ENCODE measurements at regions not wholly inside any gene's neighbourhood (a gene's known extent, or its start where the extent isn't known, plus 50 kb on each side); places are given as distances from the start of the nearest gene placed in this dataset.

DNA sequence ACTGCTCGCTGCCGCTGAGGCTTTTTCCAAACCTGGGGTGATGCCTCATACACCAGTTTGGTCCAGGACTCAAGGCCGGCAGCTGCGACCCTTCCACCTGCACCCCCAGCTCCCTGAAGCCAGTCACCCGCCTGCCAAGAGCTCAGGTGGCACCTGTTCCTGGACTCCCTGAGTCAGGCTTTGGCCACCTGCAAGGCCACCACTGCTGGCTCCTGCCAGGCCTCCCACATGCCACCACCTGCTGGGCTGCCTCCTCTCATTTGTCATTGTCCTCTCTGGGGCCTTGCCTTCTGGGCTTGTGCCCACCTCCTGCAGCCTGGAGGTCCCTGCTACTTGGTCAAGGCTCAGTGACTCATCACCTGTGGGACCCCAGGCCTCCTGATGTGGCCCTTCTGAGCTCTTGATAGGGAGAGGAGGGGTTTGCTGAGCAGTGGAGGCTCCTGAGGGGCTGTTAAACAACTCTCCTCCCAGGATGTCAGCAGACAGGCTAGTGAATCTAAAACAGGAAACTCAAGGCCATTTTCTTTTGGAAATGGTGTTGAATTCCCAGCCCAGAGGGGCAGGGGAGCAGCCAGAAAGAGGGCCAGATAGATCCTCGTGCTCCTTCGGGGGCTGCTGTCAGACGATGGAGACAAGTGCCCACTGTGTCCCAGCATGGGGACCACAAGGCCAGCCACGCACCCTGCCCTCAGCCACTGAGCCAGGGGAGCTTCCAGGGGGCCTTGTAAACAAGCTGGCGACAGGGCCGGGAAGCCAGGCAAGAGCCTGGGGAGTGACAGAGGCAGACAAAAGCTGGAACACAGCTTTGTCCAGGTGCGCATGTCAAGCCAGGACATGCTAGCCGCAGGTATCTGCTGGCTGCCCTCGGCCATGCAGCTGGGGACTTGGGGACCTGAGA, 416.8 kb downstream of the LRATD1 start:
- H3K4me3 ChIP-seq: no peak overlapping the region
- H3K27ac ChIP-seq: no peak overlapping the region
- TF ChIP-seq Cebpa-rat (IDR thresholded peaks at IDR 0.05): no peak
- H3K9ac ChIP-seq: no peak overlapping the region
- H3K36me3 ChIP-seq: no peaks in the 10 kb centered on the region
- no peaks in the 10 kb centered on the region for H3K27me3 ChIP-seq
- no peak overlapping the region for H3K4me2 ChIP-seq
- no peaks in the 10 kb centered on the region for H3K4me1 ChIP-seq
- H4K20me1 ChIP-seq: peaks cover 0 to 8% (median 0%) of the 10 kb centered on the region in 11 experiments; a peak in 1 of 22 replicates
- H3K9me3 ChIP-seq (replicated peaks in 1 of 11): no peaks in the 10 kb centered on the region

DNA sequence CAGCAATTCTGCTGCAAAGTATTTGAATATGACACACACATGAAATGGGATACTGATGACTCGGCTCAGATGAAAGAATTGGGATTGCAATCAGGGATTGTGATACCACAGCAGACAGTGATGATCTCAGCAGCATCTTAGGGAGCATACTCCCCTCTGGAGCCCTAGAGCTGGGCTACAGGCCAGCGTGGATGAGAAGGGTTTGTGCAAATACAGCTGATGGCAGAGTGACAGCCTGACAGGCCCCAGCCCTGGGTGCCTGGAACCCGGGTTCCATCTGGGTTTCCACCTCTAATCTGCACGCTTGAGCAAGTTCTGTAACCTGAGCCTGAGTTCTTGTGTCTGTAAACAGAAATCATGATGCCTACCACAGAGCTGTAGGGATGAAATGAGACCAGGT, 418.0 kb downstream of the LRATD1 start:
- H3K4me2 ChIP-seq: no peak overlapping the region
- no peak overlapping the region for H3K9ac ChIP-seq
- no peaks in the 10 kb centered on the region for H3K36me3 ChIP-seq
- peaks cover 0 to 8% (median 0%) of the 10 kb centered on the region in 11 experiments; a peak in 1 of 22 replicates for H4K20me1 ChIP-seq
- H3K27ac ChIP-seq: no peak overlapping the region
- TF ChIP-seq Cebpa-rat (IDR thresholded peaks at IDR 0.05): no peak
- H3K4me3 ChIP-seq: no peak overlapping the region
- no peaks in the 10 kb centered on the region for H3K9me3 ChIP-seq (replicated peaks in 1 of 11)
- no peaks in the 10 kb centered on the region for H3K27me3 ChIP-seq
- no peaks in the 10 kb centered on the region for H3K4me1 ChIP-seq

DNA sequence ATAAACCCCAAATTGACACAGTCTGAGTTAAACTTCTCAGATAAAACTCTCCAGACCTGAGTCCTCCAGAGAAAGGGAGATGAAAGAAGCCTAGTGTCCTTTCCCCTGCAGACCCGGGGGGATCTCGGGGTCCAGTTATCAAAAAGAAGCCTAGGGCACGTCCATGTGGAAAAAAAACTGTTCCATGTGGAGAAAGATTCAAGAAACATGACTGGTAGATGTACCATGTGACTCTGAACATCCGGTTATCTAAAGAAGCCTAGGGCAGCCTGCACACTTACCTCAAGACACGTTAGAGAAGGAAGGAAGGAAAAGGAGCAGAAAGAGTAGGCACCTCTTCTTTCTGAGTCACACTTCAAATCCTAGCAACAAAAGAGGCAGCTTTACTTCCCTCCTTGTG, 421.0 kb downstream of the LRATD1 start:
- no peak overlapping the region for H3K27ac ChIP-seq
- H3K4me2 ChIP-seq: no peak overlapping the region
- H3K36me3 ChIP-seq: no peaks in the 10 kb centered on the region
- no peak overlapping the region for H3K9ac ChIP-seq
- no peak overlapping the region for H3K4me3 ChIP-seq
- no peaks in the 10 kb centered on the region for H3K4me1 ChIP-seq
- H3K9me3 ChIP-seq (replicated peaks in 1 of 11): no peaks in the 10 kb centered on the region
- no peak for TF ChIP-seq Cebpa-rat (IDR thresholded peaks at IDR 0.05)
- no peaks in the 10 kb centered on the region; a peak in 1 of 22 replicates for H4K20me1 ChIP-seq
- H3K27me3 ChIP-seq: no peaks in the 10 kb centered on the region

DNA sequence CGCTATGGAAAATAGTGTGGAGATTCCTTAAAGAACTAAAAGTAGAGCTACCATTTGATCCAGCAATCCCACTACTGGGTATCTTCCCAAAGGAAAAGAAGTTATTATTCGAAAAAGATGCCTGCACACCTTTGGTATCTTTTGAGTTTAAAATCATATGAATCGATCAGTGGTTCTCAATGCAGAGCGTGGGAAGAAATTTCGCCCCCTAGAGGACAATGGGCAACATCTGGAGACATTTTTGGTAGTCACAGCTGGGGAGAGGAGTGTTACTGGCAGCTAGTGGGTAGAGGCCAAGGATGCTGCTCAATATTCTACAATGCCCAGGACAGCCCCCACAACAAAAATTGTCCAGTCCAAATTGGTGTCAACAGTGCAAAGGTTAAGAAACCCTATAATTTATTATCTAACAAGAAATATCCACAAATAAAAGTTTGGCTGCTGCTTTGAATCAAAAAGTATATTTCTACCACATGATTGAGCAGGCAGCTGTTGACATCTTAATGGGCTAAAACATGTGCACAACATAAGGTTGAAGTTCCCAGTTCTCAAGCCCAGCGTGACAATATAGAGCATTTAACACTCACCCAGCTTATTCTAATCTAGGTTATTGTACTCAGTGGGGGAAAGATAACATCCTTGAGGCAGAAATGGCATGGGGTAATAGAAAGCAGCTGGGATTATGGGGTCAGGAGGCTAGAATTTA, 425.7 kb downstream of the LRATD1 start:
- no peak overlapping the region for H3K9ac ChIP-seq
- no peak overlapping the region for H3K27ac ChIP-seq
- no peaks in the 10 kb centered on the region for H3K4me1 ChIP-seq
- H4K20me1 ChIP-seq: no peaks in the 10 kb centered on the region
- no peaks in the 10 kb centered on the region for H3K27me3 ChIP-seq
- no peak overlapping the region for H3K4me3 ChIP-seq
- no peak overlapping the region for H3K4me2 ChIP-seq
- H3K36me3 ChIP-seq: no peaks in the 10 kb centered on the region
- no peak for TF ChIP-seq Cebpa-rat (IDR thresholded peaks at IDR 0.05)
- no peaks in the 10 kb centered on the region for H3K9me3 ChIP-seq (replicated peaks in 1 of 11)

DNA sequence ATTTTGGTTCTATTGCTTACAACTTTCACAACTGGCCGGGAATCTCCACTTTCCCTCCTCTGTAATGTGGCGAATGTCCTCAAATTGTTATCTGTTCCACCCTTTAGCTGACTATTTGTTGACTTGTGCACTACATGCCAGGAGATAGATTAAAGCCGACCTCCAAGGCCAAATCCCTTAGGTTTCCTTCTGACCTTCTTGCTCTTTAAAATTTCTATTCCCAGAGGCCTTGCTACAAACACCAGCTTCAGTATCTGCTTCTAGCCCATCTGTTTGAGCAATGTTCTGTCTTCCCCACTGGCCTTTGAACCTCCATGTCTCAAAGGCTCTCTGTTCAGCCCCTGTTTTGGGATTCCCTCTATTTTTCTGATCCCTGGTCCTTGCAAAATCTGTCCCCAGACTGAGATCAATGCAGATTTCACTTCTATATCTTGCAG, 426.2 kb downstream of the LRATD1 start:
- Histone ChIP-seq H3K36me3 (no peaks in the 10 kb centered on the region), H3K9ac (no peak overlapping the region), H3K4me1 (no peaks in the 10 kb centered on the region), H3K27me3 (no peaks in the 10 kb centered on the region), H3K27ac (no peak overlapping the region), H3K9me3 (replicated peaks in 1 of 11) (no peaks in the 10 kb centered on the region), H4K20me1 (no peaks in the 10 kb centered on the region), H3K4me2 (no peak overlapping the region), H3K4me3 (no peak overlapping the region)
- TF ChIP-seq Cebpa-rat (IDR thresholded peaks at IDR 0.05): no peak

DNA sequence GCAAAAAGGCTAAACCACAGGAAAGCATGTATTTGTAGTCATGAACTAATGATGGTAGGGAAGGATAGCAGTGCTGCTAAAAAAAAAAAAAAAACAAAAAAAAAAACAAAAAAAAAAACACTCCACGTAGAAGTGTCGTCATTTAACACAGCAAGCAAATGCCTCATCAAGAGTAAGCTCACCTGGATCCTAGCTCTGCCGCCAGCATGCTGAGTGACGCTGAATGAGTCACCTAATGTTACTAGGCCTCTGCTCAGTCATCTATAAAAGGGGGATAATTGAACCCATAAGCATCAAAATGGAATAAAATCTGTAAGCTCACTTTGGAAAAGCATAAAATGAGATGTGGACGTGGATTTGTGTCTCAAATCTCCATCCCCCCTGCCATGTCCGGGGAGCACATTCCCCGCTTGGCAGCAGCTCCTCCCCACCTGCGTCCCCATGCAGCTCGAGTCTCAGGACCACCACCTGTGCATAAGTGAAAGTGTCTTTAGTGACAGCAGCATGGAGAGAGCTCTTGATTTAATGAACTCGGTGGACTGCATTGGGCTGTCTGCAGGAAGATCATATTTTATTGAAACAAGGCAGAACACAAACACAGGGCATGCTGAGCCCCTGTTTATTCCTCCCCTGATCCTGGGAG, 427.5 kb downstream of the LRATD1 start:
- Histone ChIP-seq H3K4me3 (no peak overlapping the region), H3K9me3 (replicated peaks in 1 of 11) (peaks cover 0 to 5% (median 0%) of the 10 kb centered on the region in 11 experiments; a peak in 3 of 22 replicates), H3K27ac (no peak overlapping the region), H4K20me1 (no peaks in the 10 kb centered on the region), H3K4me2 (no peak overlapping the region), H3K4me1 (no peaks in the 10 kb centered on the region), H3K36me3 (no peaks in the 10 kb centered on the region), H3K9ac (no peak overlapping the region), H3K27me3 (no peaks in the 10 kb centered on the region)
- TF ChIP-seq Cebpa-rat (IDR thresholded peaks at IDR 0.05): no peak

DNA sequence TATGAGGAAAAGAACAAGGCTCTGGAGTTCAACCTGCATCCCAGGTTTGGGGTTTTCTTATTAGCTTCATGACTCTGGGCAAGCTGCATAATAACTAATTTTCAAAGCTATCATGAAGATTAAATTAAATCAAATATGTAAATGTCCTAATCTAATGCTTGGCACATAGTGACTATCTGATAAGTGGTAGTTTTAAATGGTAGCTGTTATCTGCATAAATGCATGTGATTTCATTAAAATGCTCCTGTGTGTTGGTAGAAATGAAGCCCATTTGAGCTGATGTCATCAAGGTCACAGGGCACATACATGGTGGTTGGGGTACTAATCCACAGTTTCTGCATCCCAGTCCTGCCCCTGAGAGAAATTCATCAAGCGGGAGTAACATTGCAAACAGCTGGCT, 428.8 kb downstream of the LRATD1 start:
- Histone ChIP-seq H3K9ac (no peak overlapping the region), H4K20me1 (no peaks in the 10 kb centered on the region), H3K4me2 (no peak overlapping the region), H3K36me3 (no peaks in the 10 kb centered on the region), H3K4me1 (no peaks in the 10 kb centered on the region), H3K27me3 (no peaks in the 10 kb centered on the region), H3K4me3 (no peak overlapping the region), H3K27ac (no peak overlapping the region), H3K9me3 (replicated peaks in 1 of 11) (peaks cover 0 to 18% (median 9%) of the 10 kb centered on the region in 11 experiments; a peak in 13 of 22 replicates)
- no peak for TF ChIP-seq Cebpa-rat (IDR thresholded peaks at IDR 0.05)

DNA sequence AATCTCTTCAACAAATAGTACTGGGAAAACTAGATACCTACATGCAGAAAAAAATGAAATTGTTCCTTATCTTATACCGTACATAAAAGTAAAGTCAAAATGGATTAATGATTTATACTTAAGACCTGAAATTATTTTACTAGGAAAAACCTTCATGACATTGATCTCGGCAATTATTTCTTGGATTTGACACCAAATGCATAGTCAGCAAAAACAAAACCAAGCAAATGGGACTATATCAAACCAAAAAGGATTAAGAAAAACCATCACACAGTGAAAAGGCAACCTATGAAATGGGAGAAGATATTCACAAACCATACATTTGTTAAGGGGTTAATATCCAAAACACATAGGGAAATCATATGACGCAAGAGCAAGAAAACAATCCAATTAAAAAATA, 433.6 kb downstream of the LRATD1 start:
- Histone ChIP-seq H3K4me3 (no peak overlapping the region), H3K9ac (no peak overlapping the region), H3K9me3 (replicated peaks in 1 of 11) (peaks cover 0 to 18% (median 10%) of the 10 kb centered on the region in 11 experiments; a peak in 13 of 22 replicates), H4K20me1 (no peaks in the 10 kb centered on the region), H3K27ac (no peak overlapping the region), H3K27me3 (no peaks in the 10 kb centered on the region), H3K4me2 (no peak overlapping the region), H3K4me1 (no peaks in the 10 kb centered on the region), H3K36me3 (no peaks in the 10 kb centered on the region)
- no peak for TF ChIP-seq Cebpa-rat (IDR thresholded peaks at IDR 0.05)

DNA sequence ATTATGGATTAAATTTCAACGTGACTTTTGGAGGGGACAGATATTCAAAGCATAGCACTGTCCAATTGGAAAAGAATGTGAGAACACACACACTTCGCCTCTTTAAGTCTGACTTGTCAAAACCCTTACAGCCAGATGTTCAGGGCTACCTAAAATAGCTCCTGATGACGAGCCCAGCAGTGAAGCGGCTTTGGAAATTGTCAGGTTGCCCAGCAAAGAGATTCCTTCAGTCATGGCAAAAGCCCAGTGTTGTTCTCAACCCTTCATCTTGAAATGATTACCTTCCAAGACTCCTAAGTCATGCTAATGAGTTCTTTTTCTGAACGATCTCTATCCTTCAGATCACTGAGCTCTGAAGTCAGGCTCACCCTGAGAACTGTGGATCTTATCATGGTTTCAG, 436.6 kb downstream of the LRATD1 start:
- no peaks in the 10 kb centered on the region for H3K27me3 ChIP-seq
- H3K4me1 ChIP-seq: no peaks in the 10 kb centered on the region
- no peak overlapping the region for H3K27ac ChIP-seq
- no peaks in the 10 kb centered on the region for H3K36me3 ChIP-seq
- no peak for TF ChIP-seq Cebpa-rat (IDR thresholded peaks at IDR 0.05)
- no peaks in the 10 kb centered on the region for H4K20me1 ChIP-seq
- H3K4me3 ChIP-seq: no peak overlapping the region
- no peak overlapping the region for H3K9ac ChIP-seq
- no peak overlapping the region for H3K4me2 ChIP-seq
- H3K9me3 ChIP-seq (replicated peaks in 1 of 11): peaks cover 0 to 18% (median 10%) of the 10 kb centered on the region in 11 experiments; a peak in 13 of 22 replicates
